GM21447 (cell line): ENCODE measurements at regions not wholly inside any gene's neighbourhood (a gene's known extent, or its start where the extent isn't known, plus 50 kb on each side); places are given as distances from the start of the nearest gene placed in this dataset.
A peak's percentile ranks its signal among the peaks of the same experiment; 100 is the strongest.
"Not testable (repeated sequence)": the region's sequence is repeated elsewhere in the genome, so short reads cannot be mapped to it uniquely, and the experiment has no call there.

ENCODE experiments used
- ATAC-seq: cut with Tn5 transposase; IDR thresholded peaks from one replicate; pipeline ENCODE4 v1.9.1; 2021; ENCODE audit not compliant: unreplicated experiment

DNA sequence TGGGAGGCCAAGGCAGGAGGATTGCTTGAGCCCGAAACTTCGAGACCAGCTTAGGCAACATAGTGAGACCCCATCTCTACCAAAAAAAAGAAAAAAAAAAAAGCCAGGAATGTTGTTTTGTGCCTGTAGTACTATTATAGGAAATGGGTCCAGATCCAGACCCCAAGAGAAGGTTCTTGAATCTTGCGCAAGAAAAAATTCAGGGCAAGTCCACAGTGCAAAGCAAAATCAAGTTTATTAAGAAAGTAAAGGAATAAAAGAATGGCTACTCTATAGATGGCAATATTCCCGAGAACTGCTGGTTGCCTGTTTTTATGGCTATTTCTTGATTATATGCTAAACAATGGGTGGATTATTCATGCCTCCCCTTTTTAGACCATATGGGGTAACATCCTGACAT, 51.2 kb upstream of the RDX start:
- ATAC-seq: no peak

DNA sequence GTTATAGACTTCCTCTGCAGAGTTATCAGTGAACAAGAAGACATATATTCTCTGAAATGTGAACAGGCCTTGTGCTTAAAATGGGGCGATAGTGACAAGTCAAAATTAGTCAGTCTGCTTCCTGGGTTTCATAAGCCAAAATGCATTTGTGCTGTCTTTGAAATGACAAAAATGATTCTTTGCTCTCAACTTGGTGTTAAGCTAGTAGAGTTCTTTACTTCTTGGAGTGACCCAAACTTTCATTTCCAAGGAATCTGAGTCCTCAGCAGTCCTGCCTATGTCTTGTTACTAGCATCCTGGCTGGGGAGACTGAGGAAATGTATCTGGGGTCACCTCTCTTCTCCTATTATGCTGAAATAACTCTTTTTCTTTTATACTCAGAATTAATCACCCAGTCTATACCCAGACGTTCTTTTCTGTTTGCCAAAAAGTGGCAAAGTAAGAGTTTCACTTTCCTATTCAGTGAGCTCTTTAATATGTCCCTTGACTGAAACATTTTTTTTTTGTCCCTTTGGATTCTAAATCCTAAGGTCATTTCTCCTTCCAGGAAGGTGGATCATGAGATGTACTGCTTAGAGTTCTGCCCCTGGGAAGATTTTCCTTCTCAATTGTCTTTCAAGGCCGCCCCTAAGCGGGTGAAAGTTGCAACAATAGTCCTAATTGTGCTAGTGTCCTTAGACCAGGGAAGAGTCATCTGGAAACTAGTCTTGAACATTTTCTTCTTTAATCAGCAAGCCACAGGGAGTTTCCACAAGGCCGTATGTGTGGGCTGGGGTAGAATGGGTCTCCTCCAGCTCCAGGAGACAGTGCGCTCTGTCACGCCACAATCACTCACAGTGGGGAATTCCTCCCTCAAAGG, 53.0 kb upstream of the RDX start:
- ATAC-seq: peak; percentile 76

DNA sequence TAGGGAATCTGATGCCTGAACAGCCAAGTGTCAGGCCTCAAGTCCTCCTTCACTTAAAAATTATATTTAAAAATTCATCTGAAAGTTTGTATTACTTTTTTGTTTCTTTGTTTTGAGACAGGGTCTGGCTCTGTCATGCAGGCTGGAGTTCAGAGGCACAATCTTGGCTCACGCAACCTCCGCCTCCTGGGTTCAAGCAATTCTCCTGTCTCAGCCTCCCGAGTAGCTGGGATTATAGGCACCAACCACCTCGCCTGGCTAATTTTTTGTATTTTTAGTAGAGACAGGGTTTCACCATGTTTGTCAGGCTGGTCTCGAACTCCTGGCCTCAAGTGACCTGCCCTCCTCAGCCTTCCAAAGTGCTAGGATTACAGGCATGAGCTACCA, 53.6 kb upstream of the RDX start:
- ATAC-seq: not testable (repeated sequence)

DNA sequence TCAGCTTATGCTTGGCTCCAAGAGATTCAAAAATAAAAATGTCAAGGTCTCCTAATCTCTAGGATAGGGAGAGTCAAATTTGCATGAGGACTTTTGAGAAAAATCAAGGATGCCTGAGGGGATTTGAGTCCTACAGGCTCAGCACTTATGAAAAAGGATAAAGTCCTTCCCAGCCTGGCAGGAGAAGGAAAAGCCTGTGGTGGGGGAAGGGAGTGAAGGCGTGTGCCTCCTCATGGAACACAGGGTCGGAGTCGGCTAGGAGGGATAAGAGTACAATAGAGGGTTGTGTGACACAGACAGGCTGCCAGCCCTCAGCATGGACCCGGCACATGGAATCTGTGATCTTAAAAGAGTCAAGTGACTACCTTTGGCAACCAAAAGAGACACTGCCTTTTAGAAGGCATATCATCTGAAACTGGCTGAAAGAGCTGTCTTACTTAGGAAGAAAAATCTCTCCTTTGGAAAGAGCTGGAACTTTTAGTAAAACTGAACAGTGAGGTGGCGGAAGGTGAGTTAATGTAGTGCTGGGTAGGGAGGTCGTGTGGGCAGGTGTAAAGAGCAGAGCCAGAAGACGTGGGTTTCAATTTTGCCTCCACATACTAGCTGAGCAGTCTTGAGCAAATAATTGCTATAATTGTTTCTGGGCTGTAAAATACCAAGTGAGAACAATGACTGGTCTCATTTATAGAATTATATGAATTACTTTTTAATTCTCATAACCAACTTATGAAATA, 58.8 kb upstream of the RDX start:
- ATAC-seq: no peak

DNA sequence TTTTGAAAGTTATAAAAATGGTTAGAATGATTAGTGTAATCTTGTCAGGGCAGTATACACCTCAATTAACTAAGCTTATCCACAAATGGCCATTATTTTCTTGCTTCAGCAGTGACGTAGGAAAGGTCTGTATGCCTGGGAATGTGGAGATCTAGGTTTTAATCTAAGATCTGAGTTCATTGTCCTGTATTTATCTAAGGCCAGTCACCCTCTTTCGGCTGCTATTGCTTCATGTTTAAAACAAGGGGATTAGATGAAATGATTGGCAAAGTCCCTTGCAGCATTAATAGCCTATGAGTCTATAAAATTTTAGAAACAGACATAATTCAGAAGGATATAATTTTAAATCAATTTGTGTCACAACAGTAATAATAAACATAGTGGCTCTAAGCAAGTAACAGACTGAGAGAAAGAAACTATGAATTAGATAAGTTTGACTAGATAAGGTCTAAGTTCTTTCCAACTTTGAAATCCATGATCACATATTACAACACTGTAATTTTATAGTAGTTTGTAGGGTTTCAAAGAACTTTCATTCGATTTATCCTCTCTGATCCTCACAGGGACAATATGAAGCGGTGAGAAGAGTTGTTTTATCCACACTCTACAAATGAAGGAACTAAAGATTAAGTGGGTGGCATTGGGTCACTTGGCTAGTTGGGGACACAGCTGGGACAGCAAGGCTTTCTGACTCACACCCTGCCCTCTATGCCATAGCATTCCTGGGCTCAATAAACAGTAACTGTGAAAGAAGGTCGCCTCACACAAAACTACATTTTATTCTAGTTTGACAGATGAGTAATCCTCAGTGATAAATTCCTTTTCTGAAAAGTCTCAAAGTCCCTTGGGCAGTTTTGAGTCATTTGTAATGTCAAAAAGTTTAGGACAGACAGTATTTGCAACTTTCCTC, 60.6 kb upstream of the RDX start:
- ATAC-seq: no peak

DNA sequence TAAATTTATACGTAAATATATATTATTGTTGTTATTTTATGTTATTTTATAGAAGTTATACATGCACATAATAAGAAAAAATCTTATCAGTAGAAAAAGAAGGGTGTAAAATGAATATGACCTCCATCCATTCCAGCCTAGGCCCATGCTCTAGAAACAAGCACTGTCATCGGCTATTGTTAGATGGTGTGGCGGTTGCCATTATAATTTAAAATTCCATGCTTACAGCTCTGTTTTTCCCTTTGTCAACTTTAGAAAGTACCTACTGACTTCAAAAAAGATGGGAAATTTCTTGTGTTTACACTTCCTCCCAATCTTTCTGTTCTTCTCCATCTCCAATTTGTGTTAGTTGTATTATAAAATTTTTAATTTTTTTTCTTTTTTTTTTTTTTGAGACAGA, 61.9 kb upstream of the RDX start:
- no peak for ATAC-seq

DNA sequence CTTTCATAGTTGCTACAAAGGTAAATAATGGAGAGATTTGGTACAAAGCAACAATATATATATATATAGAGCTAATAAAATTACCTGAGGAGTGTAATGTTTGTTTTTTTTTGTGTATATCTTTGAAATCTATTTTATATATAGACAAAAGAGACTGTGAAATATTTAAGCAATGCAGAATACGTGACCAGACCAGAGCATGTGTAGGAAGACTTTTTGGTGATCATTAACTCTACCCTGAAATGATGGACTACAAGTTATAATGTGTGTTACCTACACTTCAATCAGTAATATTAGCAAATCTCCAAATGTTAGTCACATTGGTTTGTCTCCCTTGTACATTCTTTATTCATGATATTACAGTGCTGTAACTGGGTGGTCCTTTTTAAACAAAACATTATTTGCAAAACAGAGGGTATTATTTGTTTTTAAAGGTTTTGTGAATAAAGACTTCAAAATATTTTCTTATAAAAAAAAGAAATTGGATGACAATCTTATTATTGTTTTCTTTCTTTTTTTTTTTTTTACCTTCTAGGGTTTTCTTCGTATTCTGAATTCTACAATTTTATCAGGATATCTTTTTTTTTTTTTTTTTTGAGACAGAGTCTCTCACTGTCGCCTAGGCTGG, 64.5 kb upstream of the RDX start:
- ATAC-seq: not testable (repeated sequence)

DNA sequence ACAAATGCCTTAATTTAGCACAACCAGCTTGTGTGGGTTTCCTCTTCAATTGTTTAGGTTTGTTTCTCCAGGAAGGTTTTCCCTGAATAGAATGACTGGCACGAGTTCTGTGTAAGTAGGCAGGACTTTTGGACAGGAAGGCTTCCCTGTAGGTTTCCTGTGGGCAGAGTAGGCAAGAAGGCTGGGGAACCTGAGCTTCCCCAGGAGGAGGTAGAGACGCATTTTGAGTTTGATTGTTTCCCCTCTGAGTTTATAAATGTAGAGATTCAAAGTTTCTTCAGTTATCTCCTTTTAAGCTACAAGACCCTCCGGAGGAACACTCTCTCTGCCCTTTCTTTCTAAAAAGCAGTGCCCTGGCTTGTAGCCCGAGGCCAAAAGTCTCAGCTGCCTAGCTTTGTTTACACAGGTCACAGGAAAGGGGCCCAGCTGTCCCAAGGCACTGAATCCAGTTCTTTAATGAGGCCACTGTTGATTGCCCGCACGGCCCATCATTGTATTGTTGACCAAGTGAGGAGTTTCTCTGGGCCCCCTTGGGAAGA, 66.6 kb upstream of the RDX start:
- no peak for ATAC-seq

DNA sequence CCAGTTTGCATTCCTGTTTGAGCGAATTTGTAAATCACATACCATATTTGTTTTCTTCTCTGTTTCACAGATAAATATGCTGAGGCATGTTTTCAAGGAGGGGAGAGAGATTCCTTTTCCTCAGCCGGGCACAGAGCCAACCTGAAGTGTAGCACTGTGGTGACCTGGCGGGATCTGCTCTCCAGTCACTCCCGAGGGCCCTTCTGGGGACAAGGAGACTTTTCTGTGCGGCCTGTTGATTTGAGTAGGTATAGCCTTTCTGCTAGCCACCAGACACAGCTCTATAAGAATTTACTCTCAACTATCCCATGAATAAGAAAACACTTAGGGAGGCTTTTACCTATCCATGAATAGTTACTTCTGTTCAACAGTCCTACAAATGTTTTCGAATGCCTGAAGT, 63.5 kb upstream of the FDX1 start:
- no peak for ATAC-seq

DNA sequence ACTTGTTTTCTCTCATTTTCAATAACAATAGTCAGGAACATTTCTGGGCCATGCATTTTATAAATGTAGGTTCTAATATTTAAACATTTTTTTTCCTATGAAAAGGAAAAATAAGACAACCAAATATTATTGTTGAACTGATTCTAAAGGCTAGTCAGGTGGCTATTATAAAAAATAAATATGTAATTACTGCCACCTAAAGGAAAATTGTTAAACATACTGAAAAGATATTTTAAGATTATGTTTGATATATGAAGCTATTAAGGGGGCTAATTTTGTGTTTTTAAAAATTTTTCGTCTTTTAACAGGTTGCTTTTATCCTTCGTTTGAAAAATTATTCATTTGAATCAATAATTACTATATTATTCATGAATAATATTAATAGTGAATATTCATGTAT, 62.2 kb upstream of the FDX1 start:
- no peak for ATAC-seq

DNA sequence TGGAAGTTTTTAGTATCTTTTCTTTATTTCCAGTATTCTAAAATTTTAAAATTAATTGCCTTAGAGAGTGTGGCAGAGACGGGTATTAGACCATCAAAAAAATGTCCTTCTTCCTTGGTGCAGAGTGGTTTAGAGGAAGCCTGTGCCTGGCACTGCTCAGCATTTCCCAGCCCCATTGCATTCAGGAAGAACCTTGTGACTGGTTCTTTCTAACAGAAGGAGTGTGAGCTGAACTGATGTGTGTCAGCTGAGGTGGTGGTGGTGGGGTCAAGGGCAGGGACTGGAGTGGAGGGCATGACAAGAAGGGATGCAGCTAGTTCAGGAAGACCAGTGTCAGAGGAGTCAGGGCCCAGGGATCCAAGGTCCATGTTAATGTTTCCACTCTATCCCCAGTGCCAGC, 58.7 kb upstream of the FDX1 start:
- no peak for ATAC-seq

DNA sequence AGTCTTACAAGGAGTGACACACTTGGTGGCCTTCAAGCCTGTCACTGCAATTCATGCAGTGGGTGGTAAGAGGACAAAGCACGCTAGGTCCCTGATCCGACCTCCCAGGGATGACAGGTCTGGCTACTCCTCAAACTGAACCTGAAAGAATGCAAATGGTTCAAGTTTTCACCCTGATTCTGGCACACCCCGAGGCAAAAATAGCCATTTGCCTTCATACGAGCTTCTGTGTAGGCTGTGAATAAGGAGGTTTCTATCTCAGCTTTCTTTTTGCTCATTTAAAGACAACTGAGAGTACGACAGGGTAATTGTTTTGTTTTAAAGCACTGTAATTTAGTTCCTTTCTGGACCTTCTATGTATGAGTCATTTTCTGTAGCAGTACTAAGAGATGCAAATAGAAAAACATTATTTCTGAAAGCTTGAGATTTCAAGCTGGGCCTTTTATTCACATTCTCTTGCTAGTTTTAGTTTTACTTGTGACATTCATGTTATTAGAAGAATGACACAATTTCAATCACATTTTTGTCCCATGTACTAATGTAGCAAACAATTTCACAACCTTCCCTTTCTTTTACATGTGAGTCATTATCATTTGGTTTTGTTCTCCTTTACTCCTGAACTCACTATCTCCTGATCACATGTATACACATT, 56.6 kb upstream of the FDX1 start:
- ATAC-seq: peak; percentile 95

DNA sequence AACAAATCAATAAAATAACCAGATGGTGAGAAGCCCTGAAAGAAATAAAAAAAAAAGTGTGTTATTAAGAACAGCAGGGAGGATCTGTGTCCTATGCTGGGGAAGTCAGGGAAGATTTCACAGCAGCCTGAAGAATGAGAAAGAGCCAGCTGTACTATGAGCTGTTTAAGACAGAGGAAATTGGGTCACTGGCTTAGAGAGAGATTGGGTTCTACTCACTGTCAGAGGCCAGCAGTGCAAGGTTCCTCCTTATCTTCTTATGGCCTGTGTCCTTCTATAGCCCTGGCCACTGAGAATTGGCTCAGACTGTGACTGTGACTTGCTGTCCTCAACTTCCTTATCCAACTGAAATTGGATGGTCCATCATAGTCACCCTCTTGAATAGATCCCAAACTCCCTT, 54.8 kb upstream of the FDX1 start:
- ATAC-seq: no peak

DNA sequence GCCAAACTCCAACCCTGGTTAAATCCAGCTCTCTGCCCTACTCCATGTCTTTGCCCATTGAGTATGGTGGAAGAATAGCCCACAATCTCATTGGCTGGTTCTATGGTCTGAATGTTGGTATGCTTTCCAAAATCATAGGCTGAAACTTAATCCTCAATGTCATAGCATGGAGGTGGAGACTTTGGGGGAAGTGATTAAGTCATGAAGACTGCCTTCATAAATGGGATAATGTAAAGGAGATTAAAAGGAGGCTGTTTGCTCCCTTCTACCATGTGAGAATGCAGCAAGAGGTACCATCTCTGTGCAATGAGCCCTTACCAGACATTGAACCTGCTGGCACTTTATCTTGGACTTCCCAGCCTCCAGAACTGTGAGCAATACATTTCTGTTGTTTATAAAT, 54.4 kb upstream of the FDX1 start:
- ATAC-seq: no peak

DNA sequence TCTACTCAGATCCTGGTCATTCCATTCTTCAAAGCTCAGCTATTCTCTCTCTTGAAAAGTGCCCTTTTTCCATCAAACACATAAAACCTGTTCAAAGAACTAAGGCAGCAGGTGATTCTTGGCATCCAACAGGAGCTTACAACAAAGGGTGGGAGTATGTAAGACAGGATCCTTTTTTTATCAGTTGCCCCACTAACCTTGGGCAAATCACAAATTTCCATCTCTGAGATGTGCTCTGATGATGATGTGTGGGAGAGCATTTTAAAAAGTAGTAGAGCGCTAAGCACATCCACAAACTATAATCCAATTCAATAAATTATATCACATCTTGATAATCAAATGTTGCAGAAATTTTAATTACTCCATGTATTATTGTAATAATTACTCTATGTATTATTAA, 53.7 kb upstream of the FDX1 start:
- no peak for ATAC-seq

DNA sequence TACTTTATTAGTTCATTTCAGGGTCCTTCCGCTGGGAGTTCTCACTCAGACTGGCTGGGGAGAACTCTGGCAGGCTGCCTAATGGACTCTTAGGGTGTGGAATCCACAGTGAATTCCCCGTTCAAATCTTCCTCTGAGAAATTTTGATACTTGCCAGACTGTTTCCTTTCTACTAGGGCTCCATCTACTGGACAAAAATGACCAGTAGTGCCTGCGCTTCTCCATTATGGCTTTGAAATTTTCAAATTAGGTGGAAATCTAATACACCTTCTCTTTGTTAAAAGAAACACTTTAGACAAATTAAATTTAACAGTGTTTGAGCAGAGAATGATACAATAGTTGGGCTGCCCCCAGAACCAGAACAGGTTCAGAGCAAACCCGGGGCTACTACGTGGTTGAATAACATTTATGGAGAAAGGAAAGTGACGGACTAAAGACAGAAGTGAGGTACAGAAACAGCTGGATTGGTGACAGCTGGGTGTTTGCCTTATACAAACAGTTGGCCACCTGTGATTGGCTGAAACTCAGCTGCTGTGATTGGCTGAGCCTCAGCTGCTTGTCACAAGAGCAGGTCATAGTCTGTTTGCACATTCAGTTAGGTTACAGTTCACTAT, 52.9 kb upstream of the FDX1 start:
- ATAC-seq: no peak

DNA sequence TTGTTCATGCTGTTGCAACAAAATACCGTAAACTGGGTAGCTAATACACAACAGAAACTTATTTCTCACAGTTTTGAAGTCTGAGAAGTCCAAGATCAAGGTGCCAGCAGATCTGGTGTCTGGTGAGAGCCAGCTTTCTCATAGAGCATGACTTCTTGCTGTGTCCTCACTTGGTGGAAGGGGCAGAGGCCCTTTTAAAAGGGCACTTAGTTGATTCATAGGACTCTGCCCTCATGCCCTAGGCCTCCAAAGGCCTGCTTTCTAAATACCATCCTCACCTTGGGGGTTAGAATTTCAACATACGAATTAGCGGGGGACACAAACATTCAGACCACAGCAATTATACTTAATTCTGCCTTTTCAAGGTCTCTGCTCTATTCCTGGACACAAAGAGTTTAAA, 52.3 kb upstream of the FDX1 start:
- no peak for ATAC-seq

DNA sequence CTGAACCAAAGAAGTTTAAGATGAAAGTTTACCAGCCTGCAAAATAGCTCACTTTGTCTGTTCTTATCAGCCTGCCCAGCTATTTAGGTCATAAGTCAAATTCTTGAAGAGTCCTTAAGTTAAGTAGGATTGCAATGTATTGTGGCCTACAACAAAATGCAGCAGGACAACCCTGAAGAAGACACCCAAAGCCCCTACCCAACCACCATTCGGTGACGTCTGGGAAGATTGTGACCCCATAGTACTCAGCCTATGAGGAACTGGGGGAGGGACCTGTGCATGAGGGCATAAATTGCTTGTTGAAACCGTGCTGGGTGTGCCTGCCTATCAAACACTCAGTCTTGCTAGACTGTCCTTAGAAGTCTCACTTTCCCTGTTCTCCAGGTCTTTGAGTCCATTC, 50.5 kb upstream of the FDX1 start:
- no peak for ATAC-seq

DNA sequence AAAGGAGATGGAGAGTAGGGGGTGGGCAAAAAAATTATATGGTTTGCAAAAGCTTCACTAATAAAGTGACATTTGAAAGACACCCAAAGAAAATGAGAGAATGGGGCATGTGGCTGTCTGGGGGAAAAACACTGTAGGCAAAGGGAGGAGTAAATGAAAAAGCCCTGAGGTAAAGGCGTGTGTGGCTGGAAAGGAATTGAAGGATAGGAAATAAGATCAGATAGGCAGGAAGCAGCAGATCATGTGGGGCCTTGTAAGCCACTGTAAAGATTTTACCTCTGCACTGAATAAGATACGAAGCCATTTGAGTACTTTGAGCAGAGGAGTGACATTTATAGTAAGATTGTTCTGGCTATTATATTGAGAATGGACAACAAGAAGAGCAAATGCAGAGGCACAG, 49.8 kb upstream of the FDX1 start:
- ATAC-seq: no peak
